HepG2 (cell line): ENCODE measurements at regions not wholly inside any gene's neighbourhood (a gene's known extent, or its start where the extent isn't known, plus 50 kb on each side); places are given as distances from the start of the nearest gene placed in this dataset.

Source experiments
- GABPA ChIP-seq, 2 experiments: IDR thresholded peaks; 2 replicates each; pipeline ENCODE4 v1.6.1; 2011 to 2016; ENCODE audit warnings: low read depth in 2 of 2, low read length in 1 of 2, missing biosample characterization in 1 of 2, missing genetic modification characterization in 1 of 2
- ZBTB21 ChIP-seq: sonication (generic); formaldehyde crosslinking; IDR thresholded peaks from 2 replicates; pipeline ENCODE4 v1.4.0; 2020; ENCODE audit warnings: missing genetic modification reagents
- ZNF607 ChIP-seq: sonication (generic); formaldehyde crosslinking; IDR thresholded peaks from 2 replicates; pipeline ENCODE4 v1.5.1; 2020; ENCODE audit warnings: missing genetic modification reagents, mild to moderate bottlenecking, borderline replicate concordance
- ZNF879 ChIP-seq: sonication (generic); formaldehyde crosslinking; IDR thresholded peaks from 2 replicates; pipeline ENCODE4 v1.8.1; 2023; ENCODE audit warnings: missing genetic modification reagents
- TF ChIP-seq, protein P1 (sequence below): sonication (generic); formaldehyde crosslinking; IDR thresholded peaks from 2 replicates; pipeline ENCODE4 v1.8.1; 2023; ENCODE audit warnings: missing genetic modification reagents, inconsistent platforms, borderline replicate concordance
- TF ChIP-seq, protein P2 (sequence below): sonication (generic); formaldehyde crosslinking; IDR thresholded peaks from 2 replicates; pipeline ENCODE4 v1.5.0; 2020; ENCODE audit warnings: mild to moderate bottlenecking, missing genetic modification reagents, moderate library complexity

- TF ChIP-seq ZNF607, result no peak
- no peak for TF ChIP-seq ZBTB21 (CRISPR knock-in tag)
- no peak for TF ChIP-seq ZNF879
- TF ChIP-seq, protein P1, sequence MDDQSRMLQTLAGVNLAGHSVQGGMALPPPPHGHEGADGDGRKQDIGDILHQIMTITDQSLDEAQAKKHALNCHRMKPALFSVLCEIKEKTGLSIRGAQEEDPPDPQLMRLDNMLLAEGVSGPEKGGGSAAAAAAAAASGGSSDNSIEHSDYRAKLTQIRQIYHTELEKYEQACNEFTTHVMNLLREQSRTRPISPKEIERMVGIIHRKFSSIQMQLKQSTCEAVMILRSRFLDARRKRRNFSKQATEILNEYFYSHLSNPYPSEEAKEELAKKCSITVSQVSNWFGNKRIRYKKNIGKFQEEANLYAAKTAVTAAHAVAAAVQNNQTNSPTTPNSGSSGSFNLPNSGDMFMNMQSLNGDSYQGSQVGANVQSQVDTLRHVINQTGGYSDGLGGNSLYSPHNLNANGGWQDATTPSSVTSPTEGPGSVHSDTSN (CRISPR knock-in tag), result no peak
- no peak for TF ChIP-seq GABPA (IDR thresholded peaks at IDR 0.05; ENCODE audit: low read depth, low read length)
- TF ChIP-seq GABPA (CRISPR knock-in tag; IDR thresholded peaks at IDR 0.05; ENCODE audit: low read depth), result no peak
- TF ChIP-seq, protein P2, sequence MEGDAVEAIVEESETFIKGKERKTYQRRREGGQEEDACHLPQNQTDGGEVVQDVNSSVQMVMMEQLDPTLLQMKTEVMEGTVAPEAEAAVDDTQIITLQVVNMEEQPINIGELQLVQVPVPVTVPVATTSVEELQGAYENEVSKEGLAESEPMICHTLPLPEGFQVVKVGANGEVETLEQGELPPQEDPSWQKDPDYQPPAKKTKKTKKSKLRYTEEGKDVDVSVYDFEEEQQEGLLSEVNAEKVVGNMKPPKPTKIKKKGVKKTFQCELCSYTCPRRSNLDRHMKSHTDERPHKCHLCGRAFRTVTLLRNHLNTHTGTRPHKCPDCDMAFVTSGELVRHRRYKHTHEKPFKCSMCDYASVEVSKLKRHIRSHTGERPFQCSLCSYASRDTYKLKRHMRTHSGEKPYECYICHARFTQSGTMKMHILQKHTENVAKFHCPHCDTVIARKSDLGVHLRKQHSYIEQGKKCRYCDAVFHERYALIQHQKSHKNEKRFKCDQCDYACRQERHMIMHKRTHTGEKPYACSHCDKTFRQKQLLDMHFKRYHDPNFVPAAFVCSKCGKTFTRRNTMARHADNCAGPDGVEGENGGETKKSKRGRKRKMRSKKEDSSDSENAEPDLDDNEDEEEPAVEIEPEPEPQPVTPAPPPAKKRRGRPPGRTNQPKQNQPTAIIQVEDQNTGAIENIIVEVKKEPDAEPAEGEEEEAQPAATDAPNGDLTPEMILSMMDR (CRISPR knock-in tag), result no peak
These were observed 185.1 kb upstream of the CCDC68 start for GRCh38 chr18:55144193-55144930.
